ENCODE measurements at regions not wholly inside any gene's neighbourhood (a gene's known extent, or its start where the extent isn't known, plus 50 kb on each side); places are given as distances from the start of the nearest gene placed in this dataset.
"Not testable (repeated sequence)": the region's sequence is repeated elsewhere in the genome, so short reads cannot be mapped to it uniquely, and the experiment has no call there.

DNA sequence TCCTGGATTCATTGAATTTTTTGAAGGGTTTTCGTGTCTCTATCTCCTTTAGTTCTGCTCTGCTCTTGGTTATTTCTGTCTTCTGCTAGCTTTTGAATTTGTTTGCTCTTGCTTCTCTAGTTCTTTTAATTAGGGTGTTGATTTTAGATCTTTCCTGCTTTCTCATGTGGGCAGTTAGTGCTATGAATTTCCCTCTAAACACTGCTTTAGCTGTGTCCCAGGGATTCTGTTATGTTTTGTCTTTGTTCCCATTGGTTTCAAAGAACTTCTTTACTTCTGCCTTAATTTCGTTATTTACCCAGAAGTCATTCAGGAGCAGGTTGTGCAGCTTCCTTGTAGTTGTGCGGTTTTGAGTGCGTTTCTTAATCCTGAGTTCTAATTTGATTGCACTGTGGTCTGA lies 220.1 kb downstream of the UTRN start:
- H3K4me1 Mint-ChIP-seq (ENCODE audit: low read depth); H3K4me3 Mint-ChIP-seq; H3K27ac Mint-ChIP-seq; intact Hi-C loops (cut with micrococcal nuclease); H3K27me3 Mint-ChIP-seq (ENCODE audit: insufficient read depth); DNase-seq (ENCODE audit: low spot score): not testable (repeated sequence)
- Mint-ChIP-seq H3K9me3 (peaks cover 42% of the 10 kb centered on the region), H3K36me3 (ENCODE audit: low read depth) (peaks cover 64% of the 10 kb centered on the region)

DNA sequence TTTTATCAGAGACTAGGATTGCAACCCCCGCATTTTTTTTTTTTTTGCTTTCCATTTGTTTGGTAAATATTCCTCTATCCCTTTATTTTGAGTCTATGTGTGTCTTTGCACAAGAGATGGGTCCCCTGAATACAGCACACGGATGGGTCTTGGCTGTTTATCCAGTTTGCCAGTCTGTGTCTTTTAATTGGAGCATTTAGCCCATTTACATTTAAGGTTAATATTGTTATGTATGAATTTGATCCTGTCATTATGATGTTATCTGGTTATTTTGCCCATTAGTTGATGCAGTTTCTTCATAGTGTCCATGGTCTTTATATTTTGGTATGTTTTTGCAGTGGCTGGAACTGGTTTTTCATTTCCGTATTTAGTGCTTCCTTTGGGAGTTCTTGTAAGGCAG lies 220.9 kb downstream of the UTRN start:
- H3K27ac Mint-ChIP-seq; intact Hi-C loops (cut with micrococcal nuclease); DNase-seq (ENCODE audit: low spot score); H3K27me3 Mint-ChIP-seq (ENCODE audit: insufficient read depth); H3K4me3 Mint-ChIP-seq; H3K4me1 Mint-ChIP-seq (ENCODE audit: low read depth): not testable (repeated sequence)
- H3K36me3 Mint-ChIP-seq (ENCODE audit: low read depth), result peaks cover 60% of the 10 kb centered on the region
- H3K9me3 Mint-ChIP-seq, result peaks cover 42% of the 10 kb centered on the region

- H3K27ac Mint-ChIP-seq; intact Hi-C loops (cut with micrococcal nuclease); H3K27me3 Mint-ChIP-seq (ENCODE audit: insufficient read depth); DNase-seq (ENCODE audit: low spot score); H3K4me1 Mint-ChIP-seq (ENCODE audit: low read depth); H3K4me3 Mint-ChIP-seq: not testable (repeated sequence)
- Mint-ChIP-seq H3K9me3 (peaks cover 37% of the 10 kb centered on the region), H3K36me3 (ENCODE audit: low read depth) (peaks cover 55% of the 10 kb centered on the region)
Observed at GRCh38 chr6:144507772-144508312, 222.7 kb downstream of the UTRN start.

DNA sequence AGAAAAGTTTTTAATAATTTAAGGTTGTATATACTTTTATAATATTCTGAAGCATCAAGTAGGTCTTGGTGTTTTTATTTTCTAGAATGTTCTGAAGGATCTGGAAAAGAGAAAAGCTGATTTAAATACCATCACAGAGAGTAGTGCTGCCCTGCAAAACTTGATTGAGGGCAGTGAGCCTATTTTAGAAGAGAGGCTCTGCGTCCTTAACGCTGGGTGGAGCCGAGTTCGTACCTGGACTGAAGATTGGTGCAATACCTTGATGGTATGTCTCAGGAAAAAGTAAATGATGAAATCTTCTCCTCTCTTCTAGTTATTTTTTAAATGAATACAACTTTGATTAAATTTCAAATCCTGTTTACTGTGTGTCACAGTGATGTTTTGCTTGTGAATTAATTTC lies 225.7 kb downstream of the UTRN start:
- H3K4me3 Mint-ChIP-seq, result no peak overlapping the region
- DNase-seq (ENCODE audit: low spot score), result no peak

GRCh38 chr6:144515761-144516160 lies 230.6 kb downstream of the UTRN start:
- no peak overlapping the region for H3K4me3 Mint-ChIP-seq
- intact Hi-C loops (cut with micrococcal nuclease), result no loop called here
- H3K4me1 Mint-ChIP-seq (ENCODE audit: low read depth), result no peaks in the 10 kb centered on the region
- DNase-seq (ENCODE audit: low spot score), result no peak
- H3K9me3 Mint-ChIP-seq, result no peaks in the 10 kb centered on the region
- no peak overlapping the region for H3K27ac Mint-ChIP-seq
- H3K27me3 Mint-ChIP-seq (ENCODE audit: insufficient read depth), result no peaks in the 10 kb centered on the region
- H3K36me3 Mint-ChIP-seq (ENCODE audit: low read depth), result peaks cover 40% of the 10 kb centered on the region

More for the DNA sequence above, 225.7 kb downstream of the UTRN start:
- H3K36me3 Mint-ChIP-seq (ENCODE audit: low read depth), result peaks cover 36% of the 10 kb centered on the region
- no peaks in the 10 kb centered on the region for H3K27me3 Mint-ChIP-seq (ENCODE audit: insufficient read depth)
- no peak overlapping the region for H3K27ac Mint-ChIP-seq
- no peaks in the 10 kb centered on the region for H3K4me1 Mint-ChIP-seq (ENCODE audit: low read depth)
- intact Hi-C loops (cut with micrococcal nuclease), result no loop called here
- peaks cover 9% of the 10 kb centered on the region for H3K9me3 Mint-ChIP-seq

DNA sequence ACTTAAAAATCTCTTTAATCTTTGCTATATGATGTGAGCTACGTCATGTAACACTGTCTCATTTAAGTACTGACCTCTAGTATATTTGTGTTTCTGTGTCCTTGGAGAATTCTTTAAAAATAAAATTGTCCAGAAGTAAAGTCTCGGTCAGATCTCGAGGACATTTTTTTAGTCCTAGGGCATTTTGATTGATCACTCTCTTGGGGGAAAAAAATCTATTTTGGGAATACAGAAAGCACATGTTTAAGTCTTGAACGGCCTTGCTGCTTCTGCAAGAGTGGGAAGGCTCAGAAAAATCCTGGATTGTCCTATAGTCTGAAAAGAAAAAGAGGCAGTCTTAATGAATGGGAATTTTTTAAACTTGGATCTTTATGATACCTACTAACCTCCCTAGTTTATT lies 234.3 kb downstream of the UTRN start:
- H3K36me3 Mint-ChIP-seq (ENCODE audit: low read depth), result peaks cover 38% of the 10 kb centered on the region
- no peaks in the 10 kb centered on the region for H3K27me3 Mint-ChIP-seq (ENCODE audit: insufficient read depth)
- DNase-seq (ENCODE audit: low spot score), result no peak
- H3K4me1 Mint-ChIP-seq (ENCODE audit: low read depth), result no peaks in the 10 kb centered on the region
- H3K27ac Mint-ChIP-seq, result no peak overlapping the region
- intact Hi-C loops (cut with micrococcal nuclease), result no loop called here
- no peak overlapping the region for H3K4me3 Mint-ChIP-seq
- H3K9me3 Mint-ChIP-seq, result no peaks in the 10 kb centered on the region

DNA sequence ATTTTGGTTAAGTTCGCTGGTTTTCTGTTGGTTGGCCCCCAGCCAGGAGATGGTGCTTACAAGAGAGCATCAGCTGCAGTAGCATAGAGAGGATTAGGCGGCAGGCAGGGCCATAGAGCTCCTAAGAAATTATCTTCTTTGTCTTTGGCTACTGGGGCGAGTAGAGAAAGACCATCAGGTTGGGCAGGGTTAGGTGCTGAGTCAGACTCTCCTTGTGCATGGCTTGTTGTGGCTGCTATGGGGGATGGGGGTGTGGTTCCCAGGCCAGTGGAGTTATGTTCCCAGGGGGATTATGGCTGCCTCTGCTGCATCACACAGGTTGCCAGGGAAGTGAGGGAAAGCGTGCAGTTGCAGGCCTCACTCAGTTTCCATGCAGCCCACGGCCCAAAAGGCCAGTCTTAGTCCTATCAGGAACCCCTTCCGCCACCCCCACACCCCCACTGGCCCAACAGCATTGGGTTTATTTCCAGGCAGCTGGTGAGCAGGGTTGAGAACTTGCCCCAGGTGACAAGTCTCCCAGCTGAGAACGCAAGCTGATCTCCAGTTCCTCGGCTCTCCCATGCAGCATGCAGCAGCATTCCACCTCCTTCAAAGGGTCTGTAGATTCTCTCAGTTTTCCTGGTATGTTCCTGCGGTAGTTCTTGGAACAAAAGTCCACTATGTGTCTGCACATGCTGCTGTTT lies 243.7 kb downstream of the UTRN start:
- intact Hi-C loops (cut with micrococcal nuclease), result no loop called here
- H3K27me3 Mint-ChIP-seq (ENCODE audit: insufficient read depth), result no peaks in the 10 kb centered on the region
- peaks cover 6% of the 10 kb centered on the region for H3K4me1 Mint-ChIP-seq (ENCODE audit: low read depth)
- peaks cover 10% of the 10 kb centered on the region for H3K9me3 Mint-ChIP-seq
- DNase-seq (ENCODE audit: low spot score), result no peak
- H3K36me3 Mint-ChIP-seq (ENCODE audit: low read depth), result peaks cover 59% of the 10 kb centered on the region
- no peak overlapping the region for H3K4me3 Mint-ChIP-seq
- peak overlapping the region; percentile 22 for H3K27ac Mint-ChIP-seq

DNA sequence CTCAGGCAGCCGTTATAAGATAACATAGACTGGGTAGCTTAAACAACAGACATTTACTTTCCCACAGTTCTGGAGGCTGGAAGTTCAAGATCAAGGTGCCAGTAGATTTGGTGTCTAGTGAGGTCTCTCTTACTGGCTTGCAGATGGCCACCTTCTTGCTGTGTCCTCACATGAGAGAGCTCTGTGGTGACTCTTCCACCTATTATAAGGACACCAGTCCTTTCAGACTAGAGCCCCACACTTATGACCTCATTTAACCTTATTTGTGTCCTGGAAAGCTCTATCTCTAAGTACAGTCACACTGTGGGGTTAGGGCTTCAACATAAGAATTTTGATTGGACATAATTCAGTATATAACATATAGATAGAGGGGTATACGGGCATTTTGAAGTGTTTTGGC lies 245.0 kb downstream of the UTRN start:
- H3K36me3 Mint-ChIP-seq (ENCODE audit: low read depth), result peaks cover 52% of the 10 kb centered on the region
- H3K27me3 Mint-ChIP-seq (ENCODE audit: insufficient read depth), result no peaks in the 10 kb centered on the region
- intact Hi-C loops (cut with micrococcal nuclease), result no loop called here
- DNase-seq (ENCODE audit: low spot score), result no peak
- no peak overlapping the region for H3K4me3 Mint-ChIP-seq
- H3K9me3 Mint-ChIP-seq, result peaks cover 10% of the 10 kb centered on the region
- peaks cover 6% of the 10 kb centered on the region for H3K4me1 Mint-ChIP-seq (ENCODE audit: low read depth)
- no peak overlapping the region for H3K27ac Mint-ChIP-seq

DNA sequence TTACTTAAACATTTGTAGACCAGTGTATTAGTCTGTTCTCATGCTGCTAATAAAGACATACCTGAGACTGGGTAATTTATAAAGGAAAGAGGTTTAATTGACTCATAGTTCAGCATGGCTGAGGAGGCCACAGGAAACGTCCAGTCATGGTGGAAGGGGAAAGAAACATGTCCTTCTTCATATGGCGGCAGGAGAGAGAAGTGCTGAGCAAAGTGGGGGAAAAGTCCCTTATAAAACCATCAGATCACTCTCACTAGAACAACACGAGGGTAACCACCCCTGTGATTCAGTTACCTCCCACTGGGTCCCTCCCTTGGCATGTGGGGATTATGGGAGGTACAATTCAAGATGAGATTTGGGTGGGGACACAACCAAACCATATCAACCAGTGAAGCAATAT lies 247.1 kb downstream of the UTRN start:
- H3K36me3 Mint-ChIP-seq (ENCODE audit: low read depth), result peaks cover 38% of the 10 kb centered on the region
- H3K27ac Mint-ChIP-seq, result not testable (repeated sequence)

GRCh38 chr6:144534180-144534579 lies 249.0 kb downstream of the UTRN start:
- Mint-ChIP-seq H3K36me3 (ENCODE audit: low read depth) (peaks cover 33% of the 10 kb centered on the region), H3K27me3 (ENCODE audit: insufficient read depth) (no peaks in the 10 kb centered on the region), H3K9me3 (peaks cover 10% of the 10 kb centered on the region), H3K27ac (no peak overlapping the region), H3K4me1 (ENCODE audit: low read depth) (no peaks in the 10 kb centered on the region), H3K4me3 (no peak overlapping the region)
- DNase-seq (ENCODE audit: low spot score), result no peak
- intact Hi-C loops (cut with micrococcal nuclease), result no loop called here

More for the DNA sequence above, 247.1 kb downstream of the UTRN start:
- H3K27me3 Mint-ChIP-seq (ENCODE audit: insufficient read depth); H3K4me1 Mint-ChIP-seq (ENCODE audit: low read depth); DNase-seq (ENCODE audit: low spot score); intact Hi-C loops (cut with micrococcal nuclease); H3K4me3 Mint-ChIP-seq: not testable (repeated sequence)
- peaks cover 10% of the 10 kb centered on the region for H3K9me3 Mint-ChIP-seq

DNA sequence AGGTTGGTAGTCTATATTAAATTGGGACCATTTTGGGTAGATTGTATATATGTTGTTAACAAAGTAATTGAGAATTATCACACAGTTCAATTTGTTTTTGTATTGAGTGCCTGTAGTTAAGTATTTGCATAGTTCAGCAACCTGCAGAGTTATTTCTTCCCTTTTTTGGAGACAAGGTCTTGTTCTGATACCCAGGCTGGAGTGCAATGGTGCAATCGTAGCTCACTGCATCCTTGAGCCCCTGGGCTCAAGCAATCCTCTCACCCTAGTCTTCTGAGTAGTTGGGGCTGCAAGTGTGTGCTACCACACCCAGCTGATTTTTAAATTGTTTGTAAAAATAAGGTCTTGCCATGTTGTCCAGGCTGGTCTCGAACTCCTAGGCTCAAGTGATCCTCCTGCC lies 250.5 kb downstream of the UTRN start:
- H3K9me3 Mint-ChIP-seq, result peaks cover 8% of the 10 kb centered on the region
- H3K36me3 Mint-ChIP-seq (ENCODE audit: low read depth), result peaks cover 35% of the 10 kb centered on the region
- no peak overlapping the region for H3K27ac Mint-ChIP-seq
- intact Hi-C loops (cut with micrococcal nuclease), result no loop called here
- H3K4me3 Mint-ChIP-seq, result no peak overlapping the region
- no peaks in the 10 kb centered on the region for H3K27me3 Mint-ChIP-seq (ENCODE audit: insufficient read depth)
- DNase-seq (ENCODE audit: low spot score), result no peak
- no peaks in the 10 kb centered on the region for H3K4me1 Mint-ChIP-seq (ENCODE audit: low read depth)

DNA sequence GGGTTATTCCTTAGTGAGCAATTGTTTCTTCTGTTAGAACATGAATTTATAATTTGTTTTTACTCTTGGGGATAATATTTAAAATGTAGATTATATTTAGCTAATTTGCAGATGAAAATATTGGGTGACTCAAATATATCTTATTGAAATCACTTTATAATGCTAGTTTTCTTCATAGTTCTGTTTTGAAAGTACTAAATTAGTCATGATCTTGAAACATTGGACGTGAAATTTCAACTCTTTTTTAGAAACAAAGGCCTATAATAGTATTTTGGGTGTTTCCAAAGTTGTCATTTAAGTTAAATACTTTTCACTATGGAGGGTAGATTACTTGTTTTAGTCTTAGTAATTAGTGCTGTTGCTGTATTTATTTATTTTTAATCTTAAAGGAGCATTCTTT lies 250.9 kb downstream of the UTRN start:
- Mint-ChIP-seq H3K4me1 (ENCODE audit: low read depth) (no peaks in the 10 kb centered on the region), H3K27me3 (ENCODE audit: insufficient read depth) (no peaks in the 10 kb centered on the region), H3K9me3 (peaks cover 3% of the 10 kb centered on the region), H3K36me3 (ENCODE audit: low read depth) (peaks cover 35% of the 10 kb centered on the region), H3K27ac (no peak overlapping the region), H3K4me3 (no peak overlapping the region)
- intact Hi-C loops (cut with micrococcal nuclease), result no loop called here
- DNase-seq (ENCODE audit: low spot score), result no peak

GRCh38 chr6:144543006-144543871 lies 258.1 kb downstream of the UTRN start:
- H3K36me3 Mint-ChIP-seq (ENCODE audit: low read depth), result peaks cover 54% of the 10 kb centered on the region
- H3K9me3 Mint-ChIP-seq, result no peaks in the 10 kb centered on the region
- intact Hi-C loops (cut with micrococcal nuclease), result no loop called here
- H3K4me3 Mint-ChIP-seq, result no peak overlapping the region
- DNase-seq (ENCODE audit: low spot score), result no peak
- H3K4me1 Mint-ChIP-seq (ENCODE audit: low read depth), result peaks cover 10% of the 10 kb centered on the region
- H3K27ac Mint-ChIP-seq, result no peak overlapping the region
- no peaks in the 10 kb centered on the region for H3K27me3 Mint-ChIP-seq (ENCODE audit: insufficient read depth)

Measured in activated T-helper 1 cell treated with anti-CD3 and anti-CD28 coated beads, Interleukin-12 subunit alpha, Interleukin-12 subunit beta, Interleukin-2, Interleukin-4 antibody, amounts not matched to agents 30 ng/mL and 10 ng/mL and 1 ng/mL, durations not matched to agents 14 hours and 24 hours and 36 hours (primary cell).